ENCODE measurements at regions not wholly inside any gene's neighbourhood (a gene's known extent, or its start where the extent isn't known, plus 50 kb on each side); places are given as distances from the start of the nearest gene placed in this dataset.
"Not testable (repeated sequence)": the region's sequence is repeated elsewhere in the genome, so short reads cannot be mapped to it uniquely, and the experiment has no call there.

GRCh38 chr12:124070394-124071074 is 97.5 kb downstream of the ZNF664 start:
- DNase-seq, result not testable (repeated sequence)

GRCh38 chr12:124071075-124071443 is 98.0 kb downstream of the ZNF664 start:
- no peak for DNase-seq

GRCh38 chr12:124073356-124074035 is 100.5 kb downstream of the ZNF664 start:
- no peak for DNase-seq

- peak in 1 of 2 experiments; percentile 20 for DNase-seq
These were observed 102.8 kb downstream of the ZNF664 start for GRCh38 chr12:124075841-124076240.

- DNase-seq, result no peak
These were observed 104.7 kb downstream of the ZNF664 start for GRCh38 chr12:124077701-124078100.

- no peak for DNase-seq
These were observed 105.8 kb downstream of the ZNF664 start for GRCh38 chr12:124078800-124079199.

- no peak for DNase-seq
These were observed 107.6 kb downstream of the ZNF664 start for GRCh38 chr12:124080649-124081048.

- DNase-seq, result no peak
These were observed 109.0 kb downstream of the ZNF664 start for GRCh38 chr12:124082012-124082411.

GRCh38 chr12:124082687-124083086 is 109.7 kb downstream of the ZNF664 start:
- no peak for DNase-seq

GRCh38 chr12:124083708-124084107 is 110.7 kb downstream of the ZNF664 start:
- DNase-seq, result no peak

GRCh38 chr12:124085419-124086296 is 112.6 kb downstream of the ZNF664 start:
- no peak for DNase-seq

GRCh38 chr12:124086299-124086898 is 113.4 kb downstream of the ZNF664 start:
- DNase-seq, result no peak

GRCh38 chr12:124087266-124088051 is 114.4 kb downstream of the ZNF664 start:
- no peak for DNase-seq

- no peak for DNase-seq
These were observed 115.3 kb downstream of the ZNF664 start for GRCh38 chr12:124088217-124088907.

- DNase-seq, result not testable (repeated sequence)
These were observed 116.3 kb downstream of the ZNF664 start for GRCh38 chr12:124089181-124089914.

- no peak for DNase-seq
These were observed 118.8 kb downstream of the ZNF664 start for GRCh38 chr12:124091835-124092234.

- not testable (repeated sequence) for DNase-seq
These were observed 119.5 kb downstream of the ZNF664 start for GRCh38 chr12:124092532-124092931.

- no peak for DNase-seq
These were observed 120.3 kb downstream of the ZNF664 start for GRCh38 chr12:124093297-124093696.

GRCh38 chr12:124094188-124094587 is 121.2 kb downstream of the ZNF664 start:
- DNase-seq, result no peak

GRCh38 chr12:124094733-124095132 is 121.7 kb downstream of the ZNF664 start:
- no peak for DNase-seq

GRCh38 chr12:124096109-124096508 is 123.1 kb downstream of the ZNF664 start:
- DNase-seq, result no peak
